ENCODE measurements at regions not wholly inside any gene's neighbourhood (a gene's known extent, or its start where the extent isn't known, plus 50 kb on each side); places are given as distances from the start of the nearest gene placed in this dataset.

GRCh38 chr18:43868497-43868995 lies 591.3 kb upstream of the SYT4 start:
- DNase-seq, result no peak
- TF ChIP-seq CTCF (IDR thresholded peaks at IDR 0.05), result no peak

GRCh38 chr18:43869451-43870008 lies 592.2 kb upstream of the SYT4 start:
- Histone ChIP-seq H3K4me3 (no peak overlapping the region), H3K4me1 (peaks cover 0 to 20% (median 7%) of the 10 kb centered on the region in 4 donors), H3K27me3 (no peaks in the 10 kb centered on the region), H3K9me3 (no peaks in the 10 kb centered on the region), H3K27ac (no peak overlapping the region), H3K36me3 (no peaks in the 10 kb centered on the region)
- DNase-seq, result no peak
- no peak for TF ChIP-seq CTCF (IDR thresholded peaks at IDR 0.05)
- intact Hi-C loops (cut with DNase I; ENCODE audit: low total_unique reads), result no loop called here

More at GRCh38 chr18:43868497-43868995, 591.3 kb upstream of the SYT4 start:
- Histone ChIP-seq H3K4me1 (peaks cover 0 to 20% (median 7%) of the 10 kb centered on the region in 4 donors), H3K27me3 (no peaks in the 10 kb centered on the region), H3K36me3 (no peaks in the 10 kb centered on the region), H3K27ac (no peak overlapping the region), H3K4me3 (no peak overlapping the region), H3K9me3 (no peaks in the 10 kb centered on the region)
- intact Hi-C loops (cut with DNase I; ENCODE audit: low total_unique reads), result no loop called here

- no peak overlapping the region for H3K4me3 ChIP-seq
- DNase-seq, result no peak
- H3K9me3 ChIP-seq, result no peaks in the 10 kb centered on the region
- H3K27ac ChIP-seq, result no peak overlapping the region
- peaks cover 0 to 20% (median 7%) of the 10 kb centered on the region in 4 donors for H3K4me1 ChIP-seq
- TF ChIP-seq CTCF (IDR thresholded peaks at IDR 0.05), result no peak
- no peaks in the 10 kb centered on the region for H3K27me3 ChIP-seq
- intact Hi-C loops (cut with DNase I; ENCODE audit: low total_unique reads), result no loop called here
- no peaks in the 10 kb centered on the region for H3K36me3 ChIP-seq
Measured at GRCh38 chr18:43870626-43871025, 593.3 kb upstream of the SYT4 start.

- Histone ChIP-seq H3K4me1 (peaks cover 0 to under 1% (median 0%) of the 10 kb centered on the region in 4 donors), H3K27ac (no peak overlapping the region), H3K9me3 (no peaks in the 10 kb centered on the region), H3K36me3 (no peaks in the 10 kb centered on the region), H3K4me3 (no peak overlapping the region), H3K27me3 (no peaks in the 10 kb centered on the region)
- intact Hi-C loops (cut with DNase I; ENCODE audit: low total_unique reads), result no loop called here
- DNase-seq, result no peak
- no peak for TF ChIP-seq CTCF (IDR thresholded peaks at IDR 0.05)
Measured at GRCh38 chr18:43875511-43875910, 598.2 kb upstream of the SYT4 start.

GRCh38 chr18:43876286-43876685 lies 599.0 kb upstream of the SYT4 start:
- no peaks in the 10 kb centered on the region for H3K4me1 ChIP-seq
- H3K27me3 ChIP-seq, result no peaks in the 10 kb centered on the region
- H3K27ac ChIP-seq, result no peak overlapping the region
- intact Hi-C loops (cut with DNase I; ENCODE audit: low total_unique reads), result no loop called here
- DNase-seq, result no peak
- no peaks in the 10 kb centered on the region for H3K36me3 ChIP-seq
- no peak for TF ChIP-seq CTCF (IDR thresholded peaks at IDR 0.05)
- no peak overlapping the region for H3K4me3 ChIP-seq
- H3K9me3 ChIP-seq, result no peaks in the 10 kb centered on the region

GRCh38 chr18:43876748-43877147 lies 599.5 kb upstream of the SYT4 start:
- no peak for TF ChIP-seq CTCF (IDR thresholded peaks at IDR 0.05)
- intact Hi-C loops (cut with DNase I; ENCODE audit: low total_unique reads), result no loop called here
- H3K4me1 ChIP-seq, result no peaks in the 10 kb centered on the region
- no peaks in the 10 kb centered on the region for H3K36me3 ChIP-seq
- H3K27me3 ChIP-seq, result no peaks in the 10 kb centered on the region
- DNase-seq, result no peak
- no peak overlapping the region for H3K27ac ChIP-seq
- no peaks in the 10 kb centered on the region for H3K9me3 ChIP-seq
- H3K4me3 ChIP-seq, result no peak overlapping the region

Data from tibial artery (tissue), 4 donors.